Breast epithelium (tissue), 4 donors: ENCODE measurements at regions not wholly inside any gene's neighbourhood (a gene's known extent, or its start where the extent isn't known, plus 50 kb on each side); places are given as distances from the start of the nearest gene placed in this dataset.

Experiments
- DNase-seq, 2 donors: peaks; one replicate each; pipeline ENCODE4 v3.0.0-alpha.2; 2019; ENCODE audit warnings: low spot score in 2 of 2
- H3K27ac ChIP-seq, 2 donors: fragments of 200-600 bp; sonication (generic) in 1 of 2; one replicate each; pipeline ENCODE4 v1.5.1; 2016 to 2019; ENCODE audit warnings: mild to moderate bottlenecking in 1 of 2
- H3K27me3 ChIP-seq, 2 donors: fragments of 200-600 bp; sonication (generic) in 1 of 2; one replicate each; pipeline versions ENCODE4 v1.5.1 to v1.6.0; 2017 to 2019; ENCODE audit warnings: control low read depth in 1 of 2, mild to moderate bottlenecking in 1 of 2
- H3K36me3 ChIP-seq: fragments of 200-600 bp; one replicate; pipeline ENCODE4 v1.5.1; 2019
- H3K4me1 ChIP-seq, 2 donors: fragments of 200-600 bp; sonication (generic); one replicate each; pipeline ENCODE4 v1.5.1; 2016 to 2019; ENCODE audit warnings: control low read depth in 1 of 2
- H3K4me3 ChIP-seq, 3 donors: fragments of 200-600 bp; sonication (generic); 1 replicate in 2 of 3; 2 replicates in 1 of 3; pipeline ENCODE4 v1.5.1; 2016 to 2019; ENCODE audit warnings: mild to moderate bottlenecking in 3 of 3, moderate library complexity in 2 of 3
- H3K9me3 ChIP-seq, 2 donors: fragments of 200-600 bp; sonication (generic) in 1 of 2; one replicate each; pipeline ENCODE4 v1.5.1; 2016 to 2019; ENCODE audit warnings: control low read depth in 1 of 2
- CTCF ChIP-seq, 3 donors: fragments of 450-650 bp; IDR thresholded peaks; one replicate each; pipeline ENCODE4 v1.5.1; 2016 to 2017; ENCODE audit warnings: antibody characterized with exemption in 3 of 3, mild to moderate bottlenecking in 3 of 3, moderate library complexity in 3 of 3
- POLR2A ChIP-seq: fragments of 450-650 bp; IDR thresholded peaks from one replicate; pipeline ENCODE4 v1.6.1; 2016; ENCODE audit warnings: antibody characterized with exemption, mild to moderate bottlenecking, moderate library complexity
- POLR2AphosphoS5 ChIP-seq, 3 donors: sonication (generic); formaldehyde crosslinking; IDR thresholded peaks; one replicate each; pipeline ENCODE4 v1.6.1; 2017; ENCODE audit warnings: antibody characterized with exemption in 3 of 3
- intact Hi-C: fragments of 100-400 bp; cut with DNase I; formaldehyde crosslinking; loops from one replicate; pipeline ENCODE4 v1.15.1; 2023; ENCODE audit warnings: low total_unique reads

GRCh38 chr5:5055712-5056111 is 84.4 kb upstream of the ADAMTS16 start:
- Histone ChIP-seq H3K27me3 (peaks cover 0 to 5% of the 10 kb centered on the region in 2 donors), H3K4me1 (no peaks in the 10 kb centered on the region), H3K4me3 (no peak overlapping the region), H3K27ac (no peak overlapping the region), H3K9me3 (no peaks in the 10 kb centered on the region), H3K36me3 (no peaks in the 10 kb centered on the region)
- DNase-seq: no peak
- intact Hi-C loops: no loop called here
- no peak for TF ChIP-seq POLR2AphosphoS5 (IDR thresholded peaks at IDR 0.05)
- TF ChIP-seq CTCF (IDR thresholded peaks at IDR 0.05): no peak
- no peak for TF ChIP-seq POLR2A

DNA sequence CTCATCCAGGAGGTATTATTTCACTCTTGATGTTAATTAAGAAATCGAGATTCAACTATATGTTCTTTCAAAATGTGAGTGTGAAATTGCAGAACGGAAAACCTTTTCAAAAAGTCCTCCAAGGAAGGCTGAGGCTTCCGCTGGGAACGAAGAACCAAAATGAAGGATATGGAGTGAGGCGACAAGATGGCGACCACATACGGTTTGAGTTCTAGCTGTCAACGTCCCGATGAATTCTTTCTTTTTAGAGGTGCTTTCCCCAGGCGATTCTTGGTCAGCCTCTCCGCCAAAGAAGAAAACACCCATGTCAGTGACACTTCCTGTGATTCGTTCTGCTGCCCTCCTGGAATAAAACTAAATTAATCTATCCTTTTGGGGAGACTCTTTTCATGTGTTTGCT is 78.3 kb upstream of the ADAMTS16 start:
- H3K36me3 ChIP-seq: no peaks in the 10 kb centered on the region
- H3K4me3 ChIP-seq: no peak overlapping the region
- no peaks in the 10 kb centered on the region for H3K4me1 ChIP-seq
- H3K27me3 ChIP-seq: peaks cover 0 to 5% of the 10 kb centered on the region in 2 donors
- TF ChIP-seq POLR2A (no peak), POLR2AphosphoS5 (IDR thresholded peaks at IDR 0.05) (no peak), CTCF (IDR thresholded peaks at IDR 0.05) (no peak)
- DNase-seq: no peak
- no peaks in the 10 kb centered on the region for H3K9me3 ChIP-seq
- intact Hi-C loops: no loop called here
- H3K27ac ChIP-seq: no peak overlapping the region

DNA sequence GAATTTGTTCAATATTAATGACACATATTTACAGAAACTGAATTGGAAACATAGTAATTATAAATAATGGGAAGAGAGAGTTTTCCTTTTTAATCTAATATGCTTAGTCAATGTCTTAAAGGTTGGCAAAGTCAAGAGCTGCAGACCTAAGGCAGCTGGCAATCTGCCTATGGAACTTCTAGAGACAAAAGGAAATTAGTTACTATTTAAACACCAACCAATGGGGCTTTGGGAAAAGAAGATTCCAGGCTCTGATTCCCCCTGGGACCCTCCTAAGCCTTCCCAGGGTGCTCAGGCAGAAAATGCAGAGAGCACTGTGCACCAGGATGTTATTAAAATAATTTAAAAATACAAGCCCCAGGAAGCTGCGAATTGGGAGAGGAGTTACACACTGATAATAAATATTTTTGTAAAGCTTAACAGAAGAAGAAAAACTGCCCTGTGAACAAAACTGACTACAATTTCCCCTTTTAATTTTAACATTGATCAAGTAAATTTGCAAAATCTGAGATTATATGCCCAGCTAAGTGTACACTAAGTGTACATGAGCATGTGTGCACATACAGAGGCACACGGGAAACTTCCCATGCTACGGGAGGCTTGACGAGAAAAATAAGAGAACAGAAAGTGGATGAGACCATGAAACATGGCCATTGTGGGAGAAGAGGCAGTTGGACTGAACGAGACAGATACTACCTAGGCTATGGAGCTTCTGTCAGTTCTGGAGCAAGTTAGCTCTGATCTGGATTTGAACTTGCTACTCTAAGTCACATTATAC is 77.4 kb upstream of the ADAMTS16 start:
- TF ChIP-seq POLR2AphosphoS5 (IDR thresholded peaks at IDR 0.05) (no peak), CTCF (IDR thresholded peaks at IDR 0.05) (no peak), POLR2A (no peak)

GRCh38 chr5:5063533-5063953 is 76.6 kb upstream of the ADAMTS16 start:
- H3K27ac ChIP-seq: no peak overlapping the region
- H3K36me3 ChIP-seq: no peaks in the 10 kb centered on the region
- TF ChIP-seq POLR2A (no peak), POLR2AphosphoS5 (IDR thresholded peaks at IDR 0.05) (no peak), CTCF (IDR thresholded peaks at IDR 0.05) (no peak)
- no peaks in the 10 kb centered on the region for H3K9me3 ChIP-seq
- DNase-seq: no peak
- H3K4me3 ChIP-seq: no peak overlapping the region
- no peaks in the 10 kb centered on the region for H3K4me1 ChIP-seq
- peaks cover 0 to 5% of the 10 kb centered on the region in 2 donors for H3K27me3 ChIP-seq
- intact Hi-C loops: no loop called here

More for the DNA sequence above, 77.4 kb upstream of the ADAMTS16 start:
- DNase-seq: no peak
- intact Hi-C loops: no loop called here
- H3K36me3 ChIP-seq: no peaks in the 10 kb centered on the region
- H3K27ac ChIP-seq: no peak overlapping the region
- peaks cover 0 to 5% of the 10 kb centered on the region in 2 donors for H3K27me3 ChIP-seq
- no peaks in the 10 kb centered on the region for H3K4me1 ChIP-seq
- H3K9me3 ChIP-seq: no peaks in the 10 kb centered on the region
- no peak overlapping the region for H3K4me3 ChIP-seq

DNA sequence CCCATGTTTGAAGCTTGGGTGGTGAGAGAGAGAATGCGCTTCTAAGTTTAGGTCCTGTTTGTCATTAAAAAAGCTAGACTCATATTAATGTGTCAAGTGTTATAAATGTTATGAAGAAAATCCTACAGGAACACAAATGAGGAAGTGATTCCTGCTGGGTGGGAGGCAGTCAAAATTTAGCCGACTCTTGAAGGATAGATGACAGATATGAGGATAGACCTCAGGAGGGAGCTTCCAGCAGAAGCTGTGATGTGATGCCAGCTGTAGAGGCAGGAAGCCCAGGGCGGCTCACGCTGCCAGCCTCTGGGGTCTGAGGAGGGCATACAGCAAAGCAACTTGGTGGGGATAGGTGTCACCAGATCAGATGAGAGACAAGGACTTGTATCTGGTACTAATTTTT is 74.7 kb upstream of the ADAMTS16 start:
- TF ChIP-seq POLR2A: no peak
- TF ChIP-seq CTCF (IDR thresholded peaks at IDR 0.05): no peak
- no peak for TF ChIP-seq POLR2AphosphoS5 (IDR thresholded peaks at IDR 0.05)
- intact Hi-C loops: no loop called here
- Histone ChIP-seq H3K4me3 (no peak overlapping the region), H3K36me3 (no peaks in the 10 kb centered on the region), H3K27ac (no peak overlapping the region), H3K9me3 (no peaks in the 10 kb centered on the region), H3K27me3 (no peaks in the 10 kb centered on the region), H3K4me1 (no peaks in the 10 kb centered on the region)
- no peak for DNase-seq
